Uterus (tissue), 2 donors: ENCODE measurements at regions not wholly inside any gene's neighbourhood (a gene's known extent, or its start where the extent isn't known, plus 50 kb on each side); places are given as distances from the start of the nearest gene placed in this dataset.

Source experiments
- POLR2A ChIP-seq, 2 donors: fragments of 450-650 bp; IDR thresholded peaks; one replicate each; pipeline ENCODE4 v1.6.1; 2016; ENCODE audit warnings: antibody characterized with exemption in 2 of 2, mild to moderate bottlenecking in 1 of 2, moderate library complexity in 1 of 2
- TF ChIP-seq, protein P1 (sequence below), 4 experiments: fragments of 200-600 bp in 2 of 4; fragments of 450-650 bp in 2 of 4; sonication (generic) in 2 of 4; IDR thresholded peaks; one replicate each; pipeline ENCODE4 v1.5.1; 2016 to 2019; ENCODE audit warnings: antibody characterized with exemption in 4 of 4, mild to moderate bottlenecking in 2 of 4, moderate library complexity in 1 of 4

- TF ChIP-seq, protein P1, sequence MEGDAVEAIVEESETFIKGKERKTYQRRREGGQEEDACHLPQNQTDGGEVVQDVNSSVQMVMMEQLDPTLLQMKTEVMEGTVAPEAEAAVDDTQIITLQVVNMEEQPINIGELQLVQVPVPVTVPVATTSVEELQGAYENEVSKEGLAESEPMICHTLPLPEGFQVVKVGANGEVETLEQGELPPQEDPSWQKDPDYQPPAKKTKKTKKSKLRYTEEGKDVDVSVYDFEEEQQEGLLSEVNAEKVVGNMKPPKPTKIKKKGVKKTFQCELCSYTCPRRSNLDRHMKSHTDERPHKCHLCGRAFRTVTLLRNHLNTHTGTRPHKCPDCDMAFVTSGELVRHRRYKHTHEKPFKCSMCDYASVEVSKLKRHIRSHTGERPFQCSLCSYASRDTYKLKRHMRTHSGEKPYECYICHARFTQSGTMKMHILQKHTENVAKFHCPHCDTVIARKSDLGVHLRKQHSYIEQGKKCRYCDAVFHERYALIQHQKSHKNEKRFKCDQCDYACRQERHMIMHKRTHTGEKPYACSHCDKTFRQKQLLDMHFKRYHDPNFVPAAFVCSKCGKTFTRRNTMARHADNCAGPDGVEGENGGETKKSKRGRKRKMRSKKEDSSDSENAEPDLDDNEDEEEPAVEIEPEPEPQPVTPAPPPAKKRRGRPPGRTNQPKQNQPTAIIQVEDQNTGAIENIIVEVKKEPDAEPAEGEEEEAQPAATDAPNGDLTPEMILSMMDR (IDR thresholded peaks at IDR 0.05), result no peak
- TF ChIP-seq POLR2A (IDR thresholded peaks at IDR 0.05), result no peak
These were observed 414.0 kb upstream of the PSMD7 start for GRCh38 chr16:73882651-73883050.
